GM19023 (cell line): ENCODE measurements at regions not wholly inside any gene's neighbourhood (a gene's known extent, or its start where the extent isn't known, plus 50 kb on each side); places are given as distances from the start of the nearest gene placed in this dataset.

Experiments used
- ATAC-seq: cut with Tn5 transposase; IDR thresholded peaks from one replicate; pipeline ENCODE4 v1.9.1; 2021; ENCODE audit warnings: mild to moderate bottlenecking, moderate library complexity; ENCODE audit not compliant: unreplicated experiment

DNA sequence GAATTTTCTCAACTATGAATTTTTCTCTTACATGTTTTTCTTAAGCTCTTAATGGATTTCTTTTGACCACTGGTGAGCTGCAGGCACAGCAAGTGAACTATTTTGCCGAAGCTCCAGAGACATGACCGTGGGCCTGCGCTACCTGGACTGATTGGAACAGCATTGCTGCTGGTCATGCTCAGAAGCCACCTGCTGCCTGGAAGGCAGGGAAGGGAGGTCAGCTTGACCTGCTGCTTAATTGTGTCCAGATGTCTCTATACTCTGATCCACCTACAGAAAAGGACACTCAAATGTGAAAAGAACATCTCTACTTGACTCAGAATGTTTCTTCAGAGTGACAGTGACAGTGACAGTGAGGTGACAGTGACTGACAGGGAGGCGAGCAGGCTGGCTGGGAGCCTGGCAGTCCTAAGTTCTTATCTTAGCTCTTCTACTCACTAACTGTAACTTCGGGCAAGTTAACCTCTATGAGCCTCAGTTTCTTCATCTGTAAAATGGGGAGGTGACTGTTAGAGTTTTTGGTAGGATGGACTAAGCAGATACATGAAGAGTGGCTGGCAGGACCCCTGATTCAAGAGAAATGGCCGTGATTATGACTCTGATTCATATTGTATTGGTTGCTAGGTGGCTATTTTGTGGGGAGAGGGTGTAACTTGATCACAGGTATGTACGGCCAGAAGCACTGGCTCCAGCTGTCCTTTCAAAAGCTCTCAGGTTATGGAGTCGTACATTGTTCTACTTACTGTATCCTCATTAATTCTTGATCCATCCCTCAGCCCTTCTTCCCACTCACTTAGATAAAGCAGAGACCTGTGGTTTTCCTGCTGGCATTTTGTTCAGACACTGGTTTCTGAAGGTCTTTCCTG is 54.8 kb upstream of the DLG1 start:
- ATAC-seq, result no peak

DNA sequence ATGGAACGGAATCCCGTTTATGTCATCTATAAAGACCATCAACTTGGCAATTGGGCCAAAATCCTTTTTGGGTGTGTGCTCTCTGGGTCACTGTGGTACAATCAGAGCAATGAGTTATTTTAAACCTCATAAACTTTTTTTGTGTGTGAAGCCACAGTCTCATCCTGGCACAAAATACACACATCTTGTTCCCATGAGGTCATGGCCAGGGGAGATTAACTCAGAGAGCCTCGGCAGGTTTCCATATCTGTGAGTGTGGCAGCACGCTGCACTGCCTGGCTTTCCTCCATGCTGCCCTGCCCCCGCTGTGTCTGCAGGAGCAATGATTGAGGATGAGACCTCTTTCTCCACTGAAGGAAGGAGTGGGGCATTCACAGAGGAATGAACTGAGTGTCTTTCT is 54.0 kb upstream of the DLG1 start:
- no peak for ATAC-seq

DNA sequence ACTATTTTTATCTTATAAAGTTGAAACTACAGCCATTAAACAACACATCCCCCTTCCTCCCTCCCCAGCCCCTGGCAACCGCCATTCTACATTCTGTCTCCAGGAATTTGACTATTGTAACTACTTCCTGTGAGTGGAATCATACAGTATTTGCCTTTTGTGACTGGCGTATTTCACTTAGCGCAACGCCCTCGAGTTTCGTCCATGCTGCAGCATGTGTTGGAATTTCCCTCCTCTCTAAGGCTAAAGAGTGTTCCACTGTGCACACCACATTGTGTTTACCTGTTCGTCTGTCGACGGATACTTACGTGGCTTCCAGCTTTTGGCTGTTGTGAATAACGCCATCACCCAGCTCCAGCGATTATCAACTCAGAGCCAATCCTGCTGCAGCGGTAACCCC is 52.0 kb upstream of the DLG1 start:
- no peak for ATAC-seq

DNA sequence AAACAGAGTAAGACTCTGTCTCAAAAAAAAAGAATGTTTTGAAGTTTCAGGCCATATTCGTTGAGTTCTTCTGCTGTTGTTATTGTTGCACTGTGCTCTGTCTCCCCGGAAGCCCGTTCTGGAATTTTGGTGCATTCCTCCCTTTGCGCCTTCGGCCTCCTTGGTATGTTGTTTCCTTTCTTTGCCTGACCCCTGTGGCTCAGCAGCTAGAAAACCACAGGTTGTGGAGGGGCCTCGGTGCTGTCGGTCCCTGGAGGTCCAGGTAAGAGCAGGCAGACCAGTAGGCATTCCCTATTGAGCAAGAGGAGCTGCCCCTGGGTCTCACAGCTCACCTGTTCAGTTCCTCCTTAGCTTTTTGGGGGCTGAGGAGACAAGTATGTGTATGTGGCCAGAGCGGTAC is 51.0 kb upstream of the DLG1 start:
- no peak for ATAC-seq
